K562 (cell line): ENCODE measurements at regions not wholly inside any gene's neighbourhood (a gene's known extent, or its start where the extent isn't known, plus 50 kb on each side); places are given as distances from the start of the nearest gene placed in this dataset.

Experiments used
- ATAC-seq: fragments of 200-7000 bp; cut with Tn5 transposase; 3 replicates; pipeline ENCODE4 v1.9.1; 2020; ENCODE audit warnings: moderate library complexity
- BruUV-seq: library from RNA; stranded (reverse); fragments of 400-500 nt; replicated peaks from 2 replicates; lab custom pipeline; 2021; lab: Mats Ljungman, UMichigan
- CTCF ChIA-PET: fragments of 300-600 bp; formaldehyde crosslinking; extraction: SDS; loops from one replicate; lab custom pipeline; 2021; ENCODE audit warnings: low intra/inter-chr PET ratio; lab: Yijun Ruan, JAX
- POLR2A ChIA-PET: fragments of 300-600, 350-650 bp; sonication (Branson Sonifier 250); formaldehyde crosslinking; extraction: SDS; loops from one replicate; lab custom pipeline; 2021; ENCODE audit warnings: antibody characterized with exemption, inconsistent platforms; lab: Yijun Ruan, JAX
- DNase-seq, 4 experiments: peaks; one replicate each; pipeline versions ENCODE4 v3.0.0 to v3.0.0-alpha.2; 2011 to 2018; ENCODE audit warnings: low spot score in 3 of 4, mixed read lengths in 3 of 4; ENCODE audit errors: extremely low read depth in 1 of 4
- FAIRE-seq: peaks from 2 replicates; lab custom pipeline; 2011; peaks lifted over from hg19 to GRCh38; lab: Jason Lieb, UNC
- H2AFZ ChIP-seq: 2 replicates; pipeline ENCODE4 v1.6.0; 2011; ENCODE audit warnings: low read depth, low read length, control low read depth, inconsistent platforms
- H3K27ac ChIP-seq: fragments of 200-600 bp; 3 replicates; pipeline ENCODE4 v1.8.0; 2011; ENCODE audit warnings: low read depth, mild to moderate bottlenecking, control low read depth, inconsistent platforms, low read length, moderate library complexity, mixed read lengths; ENCODE audit errors: extremely low read depth
- H3K27me3 ChIP-seq, 2 experiments: fragments of 300-600 bp in 1 of 2; 2 replicates in 1 of 2; 3 replicates in 1 of 2; pipeline versions ENCODE4 v1.6.0 to v1.8.0; 2011; ENCODE audit warnings: inconsistent platforms in 2 of 2, low read length in 2 of 2, mild to moderate bottlenecking in 1 of 2, mixed read lengths in 1 of 2, moderate library complexity in 1 of 2; ENCODE audit not compliant: control insufficient read depth in 2 of 2, insufficient read depth in 2 of 2
- H3K36me3 ChIP-seq: fragments of 300-600 bp; 3 replicates; pipeline ENCODE4 v1.8.0; 2011; ENCODE audit warnings: mild to moderate bottlenecking, low read length, inconsistent platforms; ENCODE audit not compliant: control insufficient read depth, insufficient read depth
- H3K4me1 ChIP-seq, 2 experiments: fragments of 200-600 bp in 1 of 2; replicated peaks in 1 of 2; 2 replicates in 1 of 2; 3 replicates in 1 of 2; pipeline versions ENCODE4 v1.5.1 to v1.8.0; 2011; ENCODE audit warnings: inconsistent platforms in 2 of 2, low read length in 2 of 2, mild to moderate bottlenecking in 1 of 2, mixed read lengths in 1 of 2, moderate library complexity in 1 of 2; ENCODE audit not compliant: control insufficient read depth in 2 of 2, insufficient read depth in 2 of 2
- H3K4me2 ChIP-seq: 2 replicates; pipeline ENCODE4 v1.6.1; 2011; ENCODE audit warnings: low read length, control low read depth, inconsistent platforms, mixed read lengths; ENCODE audit not compliant: insufficient read depth
- H3K4me3 ChIP-seq: fragments of 200-600 bp; sonication (generic), shearing (Covaris generic); 2 replicates; pipeline ENCODE4 v1.5.1; 2016; ENCODE audit warnings: control low read depth, inconsistent platforms
- H3K79me2 ChIP-seq: fragments of 200-600 bp; 3 replicates; pipeline ENCODE4 v1.8.0; 2011; ENCODE audit warnings: low read length, inconsistent platforms; ENCODE audit not compliant: control insufficient read depth, insufficient read depth
- H3K9ac ChIP-seq, 2 experiments: 2 replicates each; pipeline versions ENCODE4 v1.6.0 to v1.6.1; 2011; ENCODE audit warnings: low read depth in 2 of 2, low read length in 2 of 2, control low read depth in 1 of 2, inconsistent platforms in 1 of 2, mild to moderate bottlenecking in 1 of 2, mixed read lengths in 1 of 2; ENCODE audit not compliant: insufficient read depth in 1 of 2
- H3K9me1 ChIP-seq: one replicate; pipeline ENCODE4 v1.6.0; 2011; ENCODE audit warnings: inconsistent platforms, mild to moderate bottlenecking, low read length, moderate library complexity; ENCODE audit not compliant: control insufficient read depth, insufficient read depth
- H3K9me3 ChIP-seq: replicated peaks from 2 replicates; pipeline ENCODE4 v1.5.1; 2011; ENCODE audit warnings: low read depth, low read length, inconsistent platforms; ENCODE audit not compliant: control insufficient read depth, insufficient read depth
- H4K20me1 ChIP-seq: replicated peaks from 2 replicates; pipeline ENCODE4 v1.6.1; 2011; ENCODE audit warnings: low read length, inconsistent platforms, mixed read lengths; ENCODE audit not compliant: control insufficient read depth, insufficient read depth
- CHAMP1 ChIP-seq: fragments of 450-650 bp; IDR thresholded peaks from 2 replicates; pipeline ENCODE4 v1.6.1; 2016; ENCODE audit warnings: mild to moderate bottlenecking
- CHD2 ChIP-seq: IDR thresholded peaks from 2 replicates; pipeline ENCODE4 v1.6.1; 2011; ENCODE audit warnings: low read depth, low read length
- DACH1 ChIP-seq: fragments of 450-650 bp; IDR thresholded peaks from 2 replicates; pipeline ENCODE4 v1.6.1; 2018; ENCODE audit not compliant: partially characterized antibody
- GATAD2A ChIP-seq: fragments of 450-650 bp; IDR thresholded peaks from 2 replicates; pipeline ENCODE4 v1.6.1; 2017
- HMG20A ChIP-seq: fragments of 450-650 bp; formaldehyde crosslinking; conservative IDR thresholded peaks from 2 replicates; pipeline ENCODE4 v1.4.0; 2020; ENCODE audit warnings: mild to moderate bottlenecking, mixed read lengths
- ILF3 ChIP-seq: fragments of 450-650 bp; IDR thresholded peaks from 2 replicates; pipeline ENCODE4 v1.6.1; 2018; ENCODE audit warnings: antibody characterized with exemption, mild to moderate bottlenecking, moderate library complexity, borderline replicate concordance
- MCM2 ChIP-seq: fragments of 450-650 bp; IDR thresholded peaks from 2 replicates; pipeline ENCODE4 v1.6.1; 2017; ENCODE audit warnings: low read depth, mild to moderate bottlenecking
- NCOA6 ChIP-seq: fragments of 450-650 bp; IDR thresholded peaks from 2 replicates; pipeline ENCODE4 v1.6.1; 2017; ENCODE audit warnings: mild to moderate bottlenecking
- NKRF ChIP-seq: fragments of 450-650 bp; IDR thresholded peaks from 2 replicates; pipeline ENCODE4 v1.6.1; 2016; ENCODE audit warnings: borderline replicate concordance
- NUFIP1 ChIP-seq: fragments of 450-650 bp; IDR thresholded peaks from 2 replicates; pipeline ENCODE4 v1.6.1; 2018; ENCODE audit not compliant: partially characterized antibody
- PURB ChIP-seq: sonication (generic); formaldehyde crosslinking; IDR thresholded peaks from 2 replicates; pipeline ENCODE4 v1.9.0; 2021; ENCODE audit warnings: low read depth, mild to moderate bottlenecking, missing genetic modification reagents
- RBFOX2 ChIP-seq: fragments of 200-400 bp; formaldehyde crosslinking; IDR thresholded peaks from 2 replicates; pipeline ENCODE4 v1.6.1; 2017; ENCODE audit warnings: low read depth, mild to moderate bottlenecking, low read length, moderate library complexity
- SIN3A ChIP-seq, 2 experiments: fragments of 150-350 bp in 1 of 2; IDR thresholded peaks; 2 replicates each; pipeline ENCODE4 v1.6.1; 2011 to 2016; ENCODE audit warnings: borderline replicate concordance in 2 of 2, low read depth in 2 of 2, low read length in 2 of 2, mild to moderate bottlenecking in 2 of 2, moderate library complexity in 2 of 2; ENCODE audit not compliant: control insufficient read depth in 1 of 2
- THAP7 ChIP-seq: fragments of 250-450 bp; sonication (Bioruptor Pico); IDR thresholded peaks from 2 replicates; pipeline ENCODE4 v1.5.0; 2021
- THRA ChIP-seq: fragments of 450-650 bp; IDR thresholded peaks from 2 replicates; pipeline ENCODE4 v1.6.1; 2017; ENCODE audit warnings: mild to moderate bottlenecking, moderate library complexity
- XRCC5 ChIP-seq: fragments of 200-400 bp; formaldehyde crosslinking; IDR thresholded peaks from 2 replicates; pipeline ENCODE4 v1.6.1; 2017; ENCODE audit warnings: low read depth, mild to moderate bottlenecking, low read length
- ZBTB17 ChIP-seq: fragments of 450-650 bp; formaldehyde crosslinking; IDR thresholded peaks from 2 replicates; pipeline ENCODE4 v1.4.0; 2020; ENCODE audit warnings: mild to moderate bottlenecking
- in situ Hi-C: fragments of 300-500 bp; cut with MboI; formaldehyde crosslinking; loops from 4 replicates; pipeline ENCODE4 v1.15.0; 2018; ENCODE audit warnings: inconsistent platforms, mixed read lengths
- intact Hi-C: fragments of 100-400 bp; cut with micrococcal nuclease; formaldehyde crosslinking; loops from 2 replicates; pipeline ENCODE4 v1.14.2; 2022

GRCh38 chrX:88908056-88908455 lies 161.0 kb downstream of the CPXCR1 start (continued):
- TF ChIP-seq NKRF = no peak
- TF ChIP-seq, all 486 proteins: peak for 0

GRCh38 chrX:88937616-88938015 lies 190.6 kb downstream of the CPXCR1 start:
- BruUV-seq = no TSS peak
- H3K4me1 ChIP-seq = no peaks in the 10 kb centered on the region
- no peak overlapping the region for H3K4me3 ChIP-seq
- no peak overlapping the region for H2AFZ ChIP-seq
- intact Hi-C loops = no loop called here
- FAIRE-seq (no peak), DNase-seq (no peak)
- H4K20me1 ChIP-seq = no peaks in the 10 kb centered on the region
- H3K27ac ChIP-seq = no peak overlapping the region
- H3K27me3 ChIP-seq = no peaks in the 10 kb centered on the region
- H3K9me1 ChIP-seq = no peaks in the 10 kb centered on the region
- in situ Hi-C loops = no loop called here
- CTCF ChIA-PET = no interaction called here
- no peak overlapping the region for H3K4me2 ChIP-seq
- H3K36me3 ChIP-seq = no peaks in the 10 kb centered on the region
- no peaks in the 10 kb centered on the region for H3K79me2 ChIP-seq
- POLR2A ChIA-PET = no interaction called here
- no peak for TF ChIP-seq CHAMP1
- TF ChIP-seq SIN3A (IDR thresholded peaks at IDR 0.05; ENCODE audit: borderline replicate concordance in 2 of 2, control insufficient read depth in 1 of 2, low read depth in 2 of 2, low read length in 2 of 2) = no peak
- TF ChIP-seq DACH1 = no peak
- no peak for TF ChIP-seq NUFIP1
- TF ChIP-seq THRA = no peak
- TF ChIP-seq ZBTB17 (CRISPR knock-in tag) = no peak
- TF ChIP-seq GATAD2A = no peak
- TF ChIP-seq HMG20A (CRISPR knock-in tag) = no peak
- TF ChIP-seq MCM2 = no peak
- TF ChIP-seq CHD2 = no peak
- no peak for TF ChIP-seq THAP7 (CRISPR knock-in tag)
- TF ChIP-seq NCOA6 = no peak
- TF ChIP-seq PURB (CRISPR knock-in tag) = no peak
- TF ChIP-seq XRCC5 = no peak
- no peak for TF ChIP-seq RBFOX2
- TF ChIP-seq ILF3 = no peak
- TF ChIP-seq, all 486 proteins: peak for 0
- no peak overlapping the region for H3K9ac ChIP-seq
- no peak for ATAC-seq
- H3K9me3 ChIP-seq = no peaks in the 10 kb centered on the region
